ENCODE measurements at regions not wholly inside any gene's neighbourhood (a gene's known extent, or its start where the extent isn't known, plus 50 kb on each side); places are given as distances from the start of the nearest gene placed in this dataset.

- Histone ChIP-seq H3K27me3 (ENCODE audit: control insufficient read depth, insufficient read depth, low read length) (no peaks in the 10 kb centered on the region), H3K36me3 (ENCODE audit: control insufficient read depth, insufficient read depth, low read length) (no peaks in the 10 kb centered on the region), H3K4me3 (ENCODE audit: low read depth, low read length) (no peak overlapping the region)
- DNase-seq (ENCODE audit: low read depth) = no peak
- TF ChIP-seq, protein P1, sequence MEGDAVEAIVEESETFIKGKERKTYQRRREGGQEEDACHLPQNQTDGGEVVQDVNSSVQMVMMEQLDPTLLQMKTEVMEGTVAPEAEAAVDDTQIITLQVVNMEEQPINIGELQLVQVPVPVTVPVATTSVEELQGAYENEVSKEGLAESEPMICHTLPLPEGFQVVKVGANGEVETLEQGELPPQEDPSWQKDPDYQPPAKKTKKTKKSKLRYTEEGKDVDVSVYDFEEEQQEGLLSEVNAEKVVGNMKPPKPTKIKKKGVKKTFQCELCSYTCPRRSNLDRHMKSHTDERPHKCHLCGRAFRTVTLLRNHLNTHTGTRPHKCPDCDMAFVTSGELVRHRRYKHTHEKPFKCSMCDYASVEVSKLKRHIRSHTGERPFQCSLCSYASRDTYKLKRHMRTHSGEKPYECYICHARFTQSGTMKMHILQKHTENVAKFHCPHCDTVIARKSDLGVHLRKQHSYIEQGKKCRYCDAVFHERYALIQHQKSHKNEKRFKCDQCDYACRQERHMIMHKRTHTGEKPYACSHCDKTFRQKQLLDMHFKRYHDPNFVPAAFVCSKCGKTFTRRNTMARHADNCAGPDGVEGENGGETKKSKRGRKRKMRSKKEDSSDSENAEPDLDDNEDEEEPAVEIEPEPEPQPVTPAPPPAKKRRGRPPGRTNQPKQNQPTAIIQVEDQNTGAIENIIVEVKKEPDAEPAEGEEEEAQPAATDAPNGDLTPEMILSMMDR (IDR thresholded peaks at IDR 0.05; ENCODE audit: insufficient read depth, low read length, poor library complexity, severe bottlenecking) = no peak
These were observed 178.2 kb downstream of the HS3ST1 start for GRCh38 chr4:11250510-11250909.

GRCh38 chr4:11232015-11232414 lies 196.7 kb downstream of the HS3ST1 start:
- H3K36me3 ChIP-seq (ENCODE audit: control insufficient read depth, insufficient read depth, low read length) = no peaks in the 10 kb centered on the region
- no peaks in the 10 kb centered on the region for H3K27me3 ChIP-seq (ENCODE audit: control insufficient read depth, insufficient read depth, low read length)
- H3K4me3 ChIP-seq (ENCODE audit: low read depth, low read length) = no peak overlapping the region
- TF ChIP-seq, protein P1 (IDR thresholded peaks at IDR 0.05; ENCODE audit: insufficient read depth, low read length, poor library complexity, severe bottlenecking) = no peak
- no peak for DNase-seq (ENCODE audit: low read depth)

GRCh38 chr4:11230866-11231265 lies 197.8 kb downstream of the HS3ST1 start:
- DNase-seq (ENCODE audit: low read depth) = no peak
- TF ChIP-seq, protein P1 (IDR thresholded peaks at IDR 0.05; ENCODE audit: insufficient read depth, low read length, poor library complexity, severe bottlenecking) = no peak
- H3K36me3 ChIP-seq (ENCODE audit: control insufficient read depth, insufficient read depth, low read length) = no peaks in the 10 kb centered on the region
- H3K27me3 ChIP-seq (ENCODE audit: control insufficient read depth, insufficient read depth, low read length) = no peaks in the 10 kb centered on the region
- no peak overlapping the region for H3K4me3 ChIP-seq (ENCODE audit: low read depth, low read length)

- TF ChIP-seq, protein P1 (IDR thresholded peaks at IDR 0.05; ENCODE audit: insufficient read depth, low read length, poor library complexity, severe bottlenecking) = no peak
- Histone ChIP-seq H3K4me3 (ENCODE audit: low read depth, low read length) (no peak overlapping the region), H3K27me3 (ENCODE audit: control insufficient read depth, insufficient read depth, low read length) (no peaks in the 10 kb centered on the region), H3K36me3 (ENCODE audit: control insufficient read depth, insufficient read depth, low read length) (no peaks in the 10 kb centered on the region)
- DNase-seq (ENCODE audit: low read depth) = no peak
These were observed 200.2 kb downstream of the HS3ST1 start for GRCh38 chr4:11228530-11228929.

DNA sequence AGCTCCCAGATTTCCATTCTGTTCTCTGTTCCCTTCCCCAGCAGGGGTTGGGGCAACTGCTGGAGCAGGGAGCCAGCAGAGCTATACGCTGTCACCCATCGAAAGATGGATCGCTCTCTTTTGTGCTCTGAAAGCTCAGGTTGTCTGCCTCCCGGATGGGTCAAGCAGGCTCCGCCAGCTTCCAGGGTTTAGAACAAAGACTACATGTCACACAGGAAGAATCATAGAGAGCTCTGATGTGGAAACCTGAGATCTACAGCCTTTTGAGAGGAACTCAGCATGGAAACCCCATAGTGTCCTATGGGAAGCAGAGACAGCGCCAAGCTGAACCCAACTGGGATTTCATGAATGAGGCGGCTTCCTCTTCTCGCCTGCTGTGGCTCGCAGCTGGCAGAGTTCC lies 205.4 kb downstream of the HS3ST1 start:
- Histone ChIP-seq H3K36me3 (ENCODE audit: control insufficient read depth, insufficient read depth, low read length) (no peaks in the 10 kb centered on the region), H3K27me3 (ENCODE audit: control insufficient read depth, insufficient read depth, low read length) (no peaks in the 10 kb centered on the region), H3K4me3 (ENCODE audit: low read depth, low read length) (no peak overlapping the region)
- no peak for DNase-seq (ENCODE audit: low read depth)
- TF ChIP-seq, protein P1 (IDR thresholded peaks at IDR 0.05; ENCODE audit: insufficient read depth, low read length, poor library complexity, severe bottlenecking) = no peak

DNA sequence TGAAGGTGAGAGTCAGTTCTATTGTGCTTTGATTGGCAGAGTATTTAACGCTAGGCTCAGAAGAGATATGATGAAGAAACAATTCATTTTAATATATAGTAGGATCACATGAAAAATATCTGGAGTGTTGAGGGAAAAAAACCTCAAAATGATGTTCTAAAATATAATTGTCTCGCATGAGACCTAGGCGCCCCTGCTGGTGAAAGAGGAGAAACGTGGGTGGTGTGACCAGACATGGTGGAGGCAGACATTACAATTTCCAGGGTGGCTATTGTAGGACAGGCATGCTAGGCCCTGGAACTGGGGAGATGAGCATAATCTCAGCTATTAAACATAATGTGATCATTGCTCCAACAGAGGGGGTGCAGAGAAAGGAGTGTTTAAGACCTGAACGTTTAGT lies 210.0 kb downstream of the HS3ST1 start:
- Histone ChIP-seq H3K27me3 (ENCODE audit: control insufficient read depth, insufficient read depth, low read length) (no peaks in the 10 kb centered on the region), H3K4me3 (ENCODE audit: low read depth, low read length) (no peak overlapping the region), H3K36me3 (ENCODE audit: control insufficient read depth, insufficient read depth, low read length) (no peaks in the 10 kb centered on the region)
- no peak for DNase-seq (ENCODE audit: low read depth)
- TF ChIP-seq, protein P1 (IDR thresholded peaks at IDR 0.05; ENCODE audit: insufficient read depth, low read length, poor library complexity, severe bottlenecking) = no peak

Data from kidney epithelial cell (primary cell).